HG02852 (cell line): ENCODE measurements at regions not wholly inside any gene's neighbourhood (a gene's known extent, or its start where the extent isn't known, plus 50 kb on each side); places are given as distances from the start of the nearest gene placed in this dataset.
"Not testable (repeated sequence)": the region's sequence is repeated elsewhere in the genome, so short reads cannot be mapped to it uniquely, and the experiment has no call there.

Source experiments
- ATAC-seq: cut with Tn5 transposase; IDR thresholded peaks from one replicate; pipeline ENCODE4 v1.9.1; 2021; ENCODE audit warnings: mild to moderate bottlenecking, moderate library complexity; ENCODE audit not compliant: unreplicated experiment

DNA sequence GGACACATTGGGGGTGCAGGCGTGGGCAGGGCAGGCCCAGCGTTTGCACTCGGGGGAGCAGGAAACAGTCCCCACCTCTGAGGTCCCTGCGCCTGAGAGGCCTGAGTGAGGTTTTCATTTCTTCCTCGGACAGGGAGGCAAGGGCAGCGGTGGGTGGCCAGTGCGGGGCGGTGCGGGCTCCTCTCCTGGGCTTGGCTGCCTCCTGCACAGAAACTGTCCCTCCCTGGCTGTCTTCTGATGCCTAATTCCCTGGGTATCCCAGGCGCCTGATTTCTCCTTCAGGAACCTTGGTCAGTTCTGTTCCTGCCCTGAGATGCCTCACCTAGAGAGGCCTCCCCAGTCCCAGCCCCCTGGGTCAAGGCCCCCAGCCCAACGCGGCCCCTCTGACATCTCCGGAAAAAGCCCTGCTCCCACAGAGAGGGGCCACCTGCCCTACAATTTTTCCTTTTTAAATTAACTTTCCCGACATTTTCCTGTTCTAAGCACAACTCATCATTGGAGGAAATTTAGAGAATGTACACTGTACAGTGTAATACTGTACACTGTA lies 260.3 kb downstream of the ADGRD1 start:
- no peak for ATAC-seq

DNA sequence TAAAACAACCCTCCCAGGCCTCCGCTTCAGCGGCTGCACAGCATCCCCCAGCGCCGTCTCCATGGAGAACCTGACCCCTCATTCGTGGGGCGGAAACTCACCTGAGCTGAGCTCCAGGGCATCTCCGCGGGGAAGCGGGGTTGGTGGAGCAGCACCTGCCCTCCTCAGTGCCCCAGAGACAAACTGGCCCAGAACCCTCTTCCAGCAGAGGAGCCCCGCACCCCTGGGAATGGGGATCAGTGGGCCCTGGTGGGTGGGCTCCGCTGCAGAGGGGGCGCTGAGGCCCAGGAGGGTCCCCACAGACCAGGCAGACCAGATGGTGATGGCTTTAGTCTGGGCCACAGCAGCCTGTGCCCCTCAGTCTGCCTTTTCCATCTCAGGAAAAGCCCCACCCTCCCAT lies 261.2 kb downstream of the ADGRD1 start:
- ATAC-seq: not testable (repeated sequence)

DNA sequence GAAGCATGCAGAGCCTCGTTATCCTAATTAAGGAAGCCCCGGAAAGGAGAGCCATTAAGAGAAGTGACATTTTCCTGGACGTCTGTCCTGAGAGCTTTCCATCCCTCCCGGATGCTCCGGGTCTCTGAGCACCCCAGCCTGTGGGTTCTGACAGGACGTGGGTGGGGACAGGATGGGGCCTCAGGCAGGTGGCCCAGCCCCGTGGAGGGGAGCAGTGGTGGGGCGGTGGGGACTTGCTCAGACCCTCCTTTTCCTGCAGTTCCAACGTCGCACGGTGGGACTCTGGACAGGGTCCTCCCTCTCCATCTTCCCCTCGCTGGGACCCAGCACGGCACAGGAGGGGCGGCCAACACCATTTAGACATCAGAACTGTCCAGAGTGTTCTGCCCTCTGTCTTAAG lies 262.9 kb downstream of the ADGRD1 start:
- not testable (repeated sequence) for ATAC-seq

DNA sequence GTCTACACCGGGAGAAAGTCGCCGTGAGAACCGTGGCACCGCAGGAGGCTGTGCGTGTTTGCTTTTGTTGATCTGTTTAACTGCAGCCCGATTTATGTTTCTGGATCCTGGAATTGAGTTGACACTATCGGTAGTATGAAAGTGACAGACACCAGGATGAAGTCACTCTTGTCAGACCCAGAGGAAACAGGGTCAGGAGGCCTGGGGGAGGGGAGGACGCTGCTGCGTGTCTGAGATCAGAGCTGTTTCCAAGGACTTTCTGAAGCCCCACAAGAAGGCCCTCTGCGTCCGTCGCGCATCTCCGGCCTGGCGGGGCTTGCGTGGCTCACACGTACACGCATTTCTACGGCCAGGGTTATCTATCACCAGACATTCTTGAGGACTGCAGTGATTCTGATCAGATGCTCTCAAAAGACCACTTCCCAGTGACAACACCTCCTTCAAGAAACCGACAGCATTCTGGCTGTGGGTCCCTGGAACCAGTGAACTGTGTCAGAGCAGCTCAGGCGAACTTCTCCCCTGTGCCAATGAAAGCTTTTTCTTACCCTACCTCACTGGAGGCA lies 263.4 kb downstream of the ADGRD1 start:
- ATAC-seq: no peak

DNA sequence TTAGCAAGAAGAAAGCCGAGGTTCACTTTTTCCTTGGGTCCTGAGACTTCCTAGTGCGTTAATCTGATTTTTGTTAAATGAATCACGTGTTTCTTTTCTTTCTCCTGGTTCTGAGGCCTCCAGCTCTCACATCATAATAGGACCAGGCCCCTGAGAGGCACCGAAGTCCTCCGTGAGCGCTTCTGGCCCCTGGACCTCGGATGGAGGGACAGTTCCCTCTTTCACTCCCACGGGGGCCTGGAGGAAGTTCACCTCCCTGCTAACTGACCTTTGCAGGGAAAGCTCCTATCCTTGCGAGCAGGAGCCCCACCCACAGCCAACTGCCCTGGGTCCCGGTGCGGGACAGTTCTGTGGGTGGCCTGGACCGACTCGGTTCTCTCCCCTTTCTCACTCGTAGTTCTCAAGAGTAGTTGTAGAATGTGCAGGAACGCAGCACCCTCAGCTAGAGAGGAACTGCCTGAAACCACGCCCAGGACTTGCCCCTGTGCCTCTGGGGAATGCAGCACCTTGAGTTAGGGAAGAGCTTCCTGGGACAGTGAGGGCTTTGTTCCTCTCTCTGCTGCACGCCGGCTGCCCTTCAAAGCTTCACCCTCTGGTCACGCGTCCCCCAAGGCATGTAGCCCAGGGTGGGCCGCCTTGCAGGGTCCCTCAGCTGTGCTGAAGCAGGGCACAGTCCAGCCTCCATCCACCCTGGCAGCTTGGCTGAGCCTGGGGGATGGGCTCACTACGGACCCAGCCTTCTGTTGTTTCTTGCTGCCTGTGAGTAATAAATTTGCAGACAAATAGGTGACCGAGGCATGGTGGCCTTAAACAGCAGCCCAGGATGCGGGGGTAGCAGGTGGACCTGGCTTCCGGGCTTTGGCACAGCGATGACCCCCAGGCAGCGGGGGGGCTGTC lies 264.6 kb downstream of the ADGRD1 start:
- ATAC-seq: no peak

DNA sequence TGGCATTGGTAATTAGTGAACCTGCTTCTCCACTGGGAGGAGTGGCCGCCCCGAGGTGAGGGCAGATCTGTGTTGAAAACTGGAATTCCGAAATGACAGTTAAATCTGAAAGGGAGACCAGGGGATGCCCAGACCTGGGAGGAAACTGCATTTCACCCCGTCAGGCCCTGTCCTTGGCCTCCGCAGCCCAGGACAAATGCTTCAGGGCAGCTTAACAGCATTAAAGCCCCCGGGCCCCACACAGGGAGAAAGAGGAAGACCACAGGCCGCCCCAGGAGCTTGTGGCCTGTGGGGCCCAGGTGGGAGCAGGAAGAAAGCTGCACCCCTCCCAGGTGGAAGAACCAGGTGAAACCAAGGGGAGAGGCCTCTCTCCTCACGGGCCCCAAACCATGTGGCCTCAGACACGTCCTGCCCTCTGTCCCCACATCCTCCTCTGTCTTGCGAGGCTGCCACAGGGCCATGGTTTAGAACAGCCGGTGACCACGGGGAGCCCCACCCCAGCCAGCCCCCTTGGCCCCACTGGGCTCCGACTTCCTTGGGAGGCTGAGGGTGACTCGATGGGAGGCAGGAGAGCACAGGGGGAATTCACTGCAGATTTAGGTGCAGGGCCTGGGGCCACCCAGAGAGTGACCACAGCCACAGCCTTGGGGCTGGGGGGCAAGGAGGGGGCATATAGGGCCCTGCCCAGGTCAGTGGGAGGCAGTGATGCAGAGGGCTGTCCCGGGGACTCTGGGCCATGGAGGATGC lies 265.4 kb downstream of the ADGRD1 start:
- no peak for ATAC-seq

DNA sequence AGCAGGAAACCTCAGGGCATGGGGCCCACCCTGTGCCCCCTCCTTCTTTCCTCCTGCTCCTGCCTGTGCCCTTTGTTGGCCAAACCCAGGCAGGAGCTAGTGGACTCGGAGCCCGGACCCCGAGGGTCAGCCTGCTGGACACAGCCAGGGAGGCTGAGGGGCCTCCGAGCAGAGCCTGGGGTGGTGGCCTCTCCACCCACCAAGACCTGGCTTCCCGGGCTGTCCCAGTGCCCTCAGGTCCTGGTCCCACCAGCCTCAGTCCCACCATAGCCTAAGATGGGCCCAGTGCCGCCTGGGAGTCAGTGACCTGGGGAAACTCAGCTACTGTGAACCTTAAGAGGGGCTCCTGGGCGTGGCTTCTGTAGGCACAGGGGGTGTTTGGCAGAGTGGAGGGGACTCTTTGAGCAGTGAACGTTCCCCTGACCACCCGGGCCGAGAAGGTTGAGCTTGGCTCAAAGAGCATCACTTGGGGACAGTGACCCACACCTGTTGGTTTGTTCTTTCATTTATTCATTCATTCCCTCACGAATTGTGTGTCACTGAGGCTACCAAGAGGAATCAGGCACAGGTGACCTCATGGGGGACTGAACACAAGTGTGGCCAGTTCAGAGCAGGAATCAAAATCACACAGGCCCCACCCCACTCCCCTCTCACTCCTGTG lies 266.1 kb downstream of the ADGRD1 start:
- ATAC-seq: no peak

DNA sequence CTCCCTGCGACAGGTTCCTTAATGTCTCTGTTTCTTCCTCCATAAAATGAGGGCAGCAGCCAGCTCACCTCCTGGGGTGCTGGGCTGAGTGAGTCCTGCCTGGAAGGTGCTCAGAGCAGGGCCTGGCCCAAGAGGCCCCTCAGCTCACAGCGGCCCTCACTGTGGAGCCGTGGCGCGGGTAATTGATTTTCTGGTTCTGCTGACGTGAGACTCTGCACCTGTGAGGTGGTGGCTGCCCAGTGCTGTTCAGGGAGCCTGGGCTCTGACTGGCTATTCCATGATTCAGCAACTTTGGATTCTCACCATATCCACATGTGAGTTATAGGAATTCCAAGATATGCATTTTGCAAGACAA lies 266.6 kb downstream of the ADGRD1 start:
- no peak for ATAC-seq

DNA sequence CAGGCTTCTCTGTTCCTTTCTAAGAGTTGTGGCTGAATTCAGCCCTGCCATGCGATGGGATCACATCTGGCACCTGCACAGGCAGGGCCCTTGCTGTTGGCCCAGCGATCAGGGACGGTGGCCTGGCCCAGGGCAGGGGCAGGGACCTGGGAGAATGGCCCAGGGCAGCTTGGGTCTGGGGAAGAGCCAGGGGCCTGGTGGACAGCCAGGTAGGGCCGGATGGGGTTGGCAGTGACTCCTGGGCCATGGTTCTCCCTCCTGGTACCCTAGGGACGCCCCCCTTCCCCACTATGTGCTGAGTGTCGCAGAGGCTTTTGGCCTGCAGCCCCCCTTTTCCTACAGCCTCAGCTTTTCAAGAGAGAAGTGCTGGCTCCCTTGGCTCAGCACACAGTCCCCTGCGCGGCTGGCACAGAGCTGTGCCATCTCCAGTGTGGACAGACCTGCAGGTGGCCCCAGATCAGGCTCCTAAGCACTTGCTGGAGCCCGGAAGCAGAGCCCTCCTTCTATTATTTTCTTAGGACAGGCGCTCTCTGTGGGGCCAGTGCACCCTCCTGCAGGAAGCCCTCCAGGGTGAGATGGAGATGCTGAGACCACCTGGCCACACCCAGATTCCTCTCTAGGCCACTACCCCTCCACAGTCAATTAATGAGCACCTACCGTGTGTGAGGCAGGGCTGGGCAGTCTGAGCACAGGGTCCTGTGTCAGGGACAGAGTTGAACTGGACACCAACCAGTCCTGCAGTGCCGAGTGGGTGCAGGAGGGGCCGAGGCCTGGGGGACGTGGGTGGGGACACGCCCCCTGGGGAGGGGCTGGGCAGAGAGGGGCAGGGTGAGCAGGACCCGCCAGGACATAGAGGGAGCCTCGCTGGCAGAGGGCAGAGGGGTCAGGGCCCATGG lies 267.6 kb downstream of the ADGRD1 start:
- ATAC-seq: no peak

DNA sequence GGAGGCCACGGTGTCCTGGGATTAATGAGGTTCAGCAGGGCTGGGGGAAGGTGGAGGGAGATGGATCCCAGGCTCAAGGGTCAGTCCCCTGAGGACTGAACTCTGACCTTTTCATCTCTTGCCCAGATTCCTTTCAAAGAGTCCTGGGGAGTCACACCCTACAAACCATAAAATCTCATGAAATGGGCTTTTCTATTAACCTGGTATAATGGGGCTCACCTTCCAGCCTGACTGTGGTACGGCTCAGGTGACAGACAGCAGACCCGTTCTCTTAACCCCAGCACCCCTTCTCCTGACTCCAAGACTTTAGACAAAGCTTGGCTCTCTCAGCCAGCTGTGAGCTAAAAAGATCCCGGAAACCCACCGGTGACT lies 268.2 kb downstream of the ADGRD1 start:
- ATAC-seq: no peak

DNA sequence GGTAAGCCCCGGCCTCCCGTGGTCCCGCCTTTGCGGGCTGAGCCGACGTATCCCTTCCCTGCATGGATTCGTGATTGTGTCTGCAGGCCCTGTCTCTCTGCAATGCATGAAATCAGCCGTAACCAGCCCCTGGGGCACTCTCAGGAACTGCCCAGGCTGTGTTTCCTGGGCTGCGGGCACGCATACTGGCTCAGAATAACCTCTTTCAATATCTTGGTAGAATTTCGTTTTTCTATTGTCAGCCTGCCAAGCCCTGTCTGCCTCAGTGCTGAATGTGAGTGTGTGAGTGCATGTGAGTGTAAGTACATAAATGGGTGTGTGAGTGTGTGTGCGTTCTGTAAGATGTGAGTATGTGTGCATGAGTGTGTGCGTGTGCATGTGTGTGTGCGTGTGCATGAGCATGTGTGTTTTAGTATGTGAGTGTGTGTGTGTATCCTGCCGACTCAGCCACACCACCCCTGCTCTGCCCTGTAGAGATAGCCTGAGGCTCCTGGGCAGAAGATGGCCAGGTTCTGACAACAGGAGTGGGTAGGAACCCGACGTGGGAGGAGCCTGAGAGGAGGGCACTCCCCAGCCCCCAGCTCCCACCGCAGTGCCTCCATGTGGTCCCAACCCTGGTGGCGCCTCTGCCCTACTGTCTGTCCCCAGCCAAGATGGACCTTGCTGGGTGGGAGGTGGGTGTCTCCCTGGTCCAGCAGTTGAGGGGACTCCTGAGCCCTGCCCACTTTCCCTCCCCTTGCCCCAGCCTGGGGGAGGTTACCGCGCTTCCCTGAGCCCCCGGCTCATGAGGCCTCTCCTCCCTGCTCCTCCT lies 268.8 kb downstream of the ADGRD1 start:
- no peak for ATAC-seq

DNA sequence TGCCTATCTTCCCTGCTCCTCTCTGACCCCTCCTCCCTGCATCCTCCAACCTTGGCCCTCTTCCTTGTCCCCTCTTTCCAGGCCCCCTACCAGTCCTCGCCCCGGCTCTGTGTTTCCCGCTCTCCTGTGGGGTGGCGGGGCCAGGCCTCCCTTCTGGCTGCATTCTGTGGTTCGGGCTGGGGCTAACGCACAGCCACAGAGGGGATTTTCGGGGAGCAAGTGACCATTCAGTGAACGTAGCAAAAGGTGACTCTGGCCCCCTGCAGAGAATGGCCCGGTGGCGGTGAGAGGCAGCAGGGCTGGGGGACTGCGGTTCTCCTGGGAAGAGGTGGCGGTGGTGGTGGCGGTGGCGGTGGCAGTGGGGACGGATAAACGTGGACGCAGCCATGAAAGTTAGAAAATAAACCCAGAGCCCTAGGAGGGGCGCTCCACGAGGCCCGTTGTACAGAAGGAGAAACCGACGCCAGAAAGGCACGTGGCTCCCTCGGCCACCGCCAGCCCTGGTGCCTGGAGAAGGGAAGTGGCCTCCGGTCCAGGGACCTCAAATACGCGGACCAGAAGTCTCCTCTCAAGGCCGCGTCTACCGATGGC lies 269.6 kb downstream of the ADGRD1 start:
- ATAC-seq: no peak

DNA sequence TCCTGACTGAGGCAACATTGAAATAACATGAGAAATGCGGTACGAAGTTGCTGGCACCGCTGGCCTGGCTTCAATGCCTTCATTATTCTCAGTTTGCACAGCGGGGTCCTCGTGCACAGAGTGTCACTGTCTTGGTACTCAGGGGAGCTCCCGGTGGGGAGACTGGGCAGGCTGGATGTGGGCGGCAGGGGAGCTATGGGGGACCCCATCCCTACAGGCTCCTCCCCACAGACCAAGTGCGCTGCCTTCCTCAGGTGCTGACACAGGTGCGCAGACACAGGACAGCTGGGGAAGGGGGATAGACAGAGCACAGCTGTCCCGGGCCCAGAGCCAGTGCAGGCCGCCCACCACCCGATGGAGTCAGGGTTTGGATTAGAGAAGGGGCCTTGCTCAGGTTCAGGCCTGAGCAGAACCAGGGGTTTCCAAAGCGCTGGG lies 270.1 kb downstream of the ADGRD1 start:
- no peak for ATAC-seq

DNA sequence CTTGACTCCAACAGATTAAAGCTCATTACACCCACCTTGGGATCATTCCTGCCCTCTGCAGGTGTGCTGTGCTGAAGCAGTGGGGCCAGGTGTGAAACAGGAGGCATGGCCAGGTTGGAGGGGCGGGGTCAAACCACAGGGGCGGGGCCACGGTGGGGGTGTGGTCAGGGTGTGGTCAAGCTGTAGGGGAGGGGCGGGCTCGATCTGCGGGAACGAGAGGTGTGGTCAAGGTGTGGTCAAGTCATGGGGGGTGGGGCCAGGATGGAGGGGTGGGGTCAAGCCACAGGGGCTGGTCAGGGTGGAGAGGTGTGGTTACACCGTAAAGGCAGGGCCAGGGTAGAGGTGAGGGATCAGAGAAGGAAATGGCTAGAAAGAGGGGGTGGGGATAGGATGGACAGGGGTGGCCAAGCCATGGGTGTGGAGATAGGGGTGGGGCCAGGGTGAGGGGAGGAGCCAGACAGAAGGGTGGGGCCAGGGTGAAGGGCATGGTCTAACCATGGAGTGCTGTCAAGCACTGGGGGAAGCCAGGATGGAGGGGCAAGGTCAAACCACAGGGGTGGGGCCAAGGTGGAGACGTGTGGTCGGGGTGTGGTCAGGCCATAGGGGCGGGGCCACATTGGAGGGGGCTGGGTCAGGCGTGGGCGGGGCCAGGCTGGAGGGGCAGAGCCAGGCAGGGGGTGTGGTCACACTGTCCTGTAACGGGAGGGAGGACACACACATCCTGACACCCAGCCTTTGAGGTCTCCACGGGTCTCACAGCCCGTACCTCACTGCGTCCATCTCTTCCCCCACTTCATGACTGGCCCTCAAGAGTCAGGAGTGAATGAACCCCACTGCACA lies 270.7 kb downstream of the ADGRD1 start:
- ATAC-seq: not testable (repeated sequence)

DNA sequence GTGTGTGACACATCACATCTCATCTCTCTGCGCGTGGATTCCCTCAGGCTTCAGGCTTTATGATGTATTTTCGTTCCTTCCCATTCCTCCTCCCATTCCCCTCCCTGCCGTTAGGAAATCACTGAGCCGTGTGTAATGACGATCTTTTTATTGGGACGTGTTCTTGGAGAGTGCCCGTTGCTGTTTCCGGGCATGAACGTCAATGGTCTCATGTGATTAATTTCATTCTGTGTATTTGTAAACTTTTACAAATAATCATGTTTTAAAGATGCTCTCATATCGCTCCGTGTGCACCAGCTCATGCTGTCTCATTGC lies 271.3 kb downstream of the ADGRD1 start:
- not testable (repeated sequence) for ATAC-seq

DNA sequence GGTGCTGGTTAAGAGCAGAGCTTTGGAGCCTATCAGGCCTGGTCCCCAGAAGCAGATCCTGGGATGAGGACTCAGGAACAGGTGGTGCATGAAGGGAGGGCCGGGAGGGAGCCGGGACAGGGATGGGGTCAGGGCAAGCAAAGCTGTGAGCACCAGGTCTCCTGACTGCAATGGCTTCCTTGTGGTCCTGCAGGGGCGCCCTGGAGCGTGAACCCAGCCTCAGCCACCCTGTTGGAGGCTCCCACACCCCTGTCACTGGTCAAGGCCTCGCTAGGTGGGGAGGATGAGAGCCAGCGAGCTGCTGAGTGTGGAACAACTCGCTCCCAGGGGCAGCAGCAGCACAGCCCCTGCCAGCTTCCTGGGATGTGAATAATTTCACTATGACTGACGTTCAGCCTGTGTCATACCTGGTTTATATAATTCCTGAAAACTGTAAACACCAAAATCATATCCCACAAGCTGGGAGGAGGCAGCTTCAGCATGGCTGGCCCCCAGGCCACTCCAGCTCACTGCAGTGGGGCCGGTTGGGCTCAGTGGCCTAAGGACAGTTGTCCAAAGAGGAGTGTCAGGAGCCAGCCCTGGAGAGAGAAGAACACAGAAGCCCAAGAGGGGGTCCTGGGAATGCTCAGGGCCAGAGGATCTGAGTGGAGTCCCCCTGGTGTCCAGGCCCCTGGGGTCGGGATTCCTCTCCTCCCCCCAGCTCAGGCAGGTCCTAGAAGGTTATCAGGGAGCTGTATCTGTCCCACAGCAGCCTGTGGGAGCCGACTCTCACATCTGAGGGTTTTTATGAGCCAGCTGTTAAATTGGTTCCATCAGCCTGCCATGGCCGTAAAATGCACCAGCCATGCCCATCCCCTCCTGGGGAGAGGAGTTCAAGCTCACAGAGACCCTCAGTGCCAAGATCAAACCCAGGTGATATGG lies 272.9 kb downstream of the ADGRD1 start:
- ATAC-seq: no peak

DNA sequence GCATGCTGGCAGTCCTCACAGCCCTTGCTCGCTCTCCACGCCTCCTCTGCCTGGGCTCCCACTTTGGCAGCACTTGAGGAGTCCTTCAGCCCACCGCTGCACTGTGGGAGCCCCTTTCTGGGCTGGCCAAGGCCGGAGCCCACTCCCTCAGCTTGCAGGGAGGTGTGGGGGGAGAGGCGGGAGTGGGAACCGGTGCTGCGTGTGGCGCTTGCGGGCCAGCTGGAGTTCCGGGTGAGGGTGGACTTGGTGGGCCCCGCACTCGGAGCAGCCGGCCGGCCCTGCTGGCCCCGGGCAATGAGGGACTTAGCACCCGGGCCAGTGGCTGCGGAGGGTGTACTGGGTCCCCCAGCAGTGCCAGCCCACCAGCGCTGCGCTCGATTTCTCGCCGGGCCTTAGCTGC lies 273.9 kb downstream of the ADGRD1 start:
- not testable (repeated sequence) for ATAC-seq
